Astrocyte (in vitro differentiated cells and primary cell): ENCODE measurements at regions not wholly inside any gene's neighbourhood (a gene's known extent, or its start where the extent isn't known, plus 50 kb on each side); places are given as distances from the start of the nearest gene placed in this dataset.
A peak's percentile ranks its signal among the peaks of the same experiment; 100 is the strongest.

Source experiments
- DNase-seq: peaks from one replicate; pipeline ENCODE4 v3.0.0-alpha.2; 2010; ENCODE audit warnings: low read depth
- FAIRE-seq: peaks from 2 replicates; lab custom pipeline; 2011; peaks lifted over from hg19 to GRCh38; lab: Jason Lieb, UNC
- H2AFZ ChIP-seq: 2 replicates; pipeline ENCODE4 v1.6.0; 2012; ENCODE audit warnings: low read depth, low read length, inconsistent platforms
- H3K27ac ChIP-seq: 2 replicates; pipeline ENCODE4 v1.5.1; 2011; ENCODE audit warnings: low read depth, low read length, inconsistent platforms
- H3K27me3 ChIP-seq: 2 replicates; pipeline ENCODE4 v1.6.0; 2011; ENCODE audit warnings: low read length, inconsistent platforms; ENCODE audit not compliant: insufficient read depth
- H3K36me3 ChIP-seq: 2 replicates; pipeline ENCODE4 v1.5.1; 2011; ENCODE audit warnings: low read length, inconsistent platforms; ENCODE audit not compliant: insufficient read depth
- H3K4me1 ChIP-seq: 2 replicates; pipeline ENCODE4 v1.5.1; 2011; ENCODE audit warnings: low read length, inconsistent platforms; ENCODE audit not compliant: insufficient read depth
- H3K4me2 ChIP-seq: 2 replicates; pipeline ENCODE4 v1.6.0; 2012; ENCODE audit warnings: low read length, inconsistent platforms
- H3K4me3 ChIP-seq: 2 replicates; pipeline ENCODE4 v1.5.1; 2011; ENCODE audit warnings: low read depth, mild to moderate bottlenecking, low read length, inconsistent platforms; ENCODE audit not compliant: insufficient read depth
- H3K79me2 ChIP-seq: 2 replicates; pipeline ENCODE4 v1.6.0; 2012; ENCODE audit warnings: mild to moderate bottlenecking, low read length, inconsistent platforms; ENCODE audit not compliant: insufficient read depth
- H3K9ac ChIP-seq: 2 replicates; pipeline ENCODE4 v1.6.0; 2012; ENCODE audit warnings: mild to moderate bottlenecking, low read length, inconsistent platforms
- H3K9me3 ChIP-seq: 2 replicates; pipeline ENCODE4 v1.5.1; 2012; ENCODE audit warnings: low read depth, mild to moderate bottlenecking, low read length, inconsistent platforms; ENCODE audit not compliant: insufficient read depth
- H4K20me1 ChIP-seq: 2 replicates; pipeline ENCODE4 v1.6.0; 2012; ENCODE audit warnings: low read length, inconsistent platforms; ENCODE audit not compliant: insufficient read depth
- H3K27ac Mint-ChIP-seq: one replicate; pipeline ENCODE4 v1.8.0; 2021; ENCODE audit warnings: mild to moderate bottlenecking, mixed read lengths; ENCODE audit not compliant: unreplicated experiment
- H3K27me3 Mint-ChIP-seq: one replicate; pipeline ENCODE4 v1.8.0; 2021; ENCODE audit warnings: low read depth, mixed read lengths; ENCODE audit not compliant: unreplicated experiment
- H3K36me3 Mint-ChIP-seq: one replicate; pipeline ENCODE4 v1.8.0; 2021; ENCODE audit warnings: low read depth, mixed read lengths; ENCODE audit not compliant: unreplicated experiment
- H3K4me1 Mint-ChIP-seq: one replicate; pipeline ENCODE4 v1.8.0; 2021; ENCODE audit warnings: low read depth, mixed read lengths; ENCODE audit not compliant: unreplicated experiment
- H3K4me3 Mint-ChIP-seq: one replicate; pipeline ENCODE4 v1.8.0; 2021; ENCODE audit warnings: mild to moderate bottlenecking, moderate library complexity, mixed read lengths; ENCODE audit not compliant: unreplicated experiment
- H3K9me3 Mint-ChIP-seq: one replicate; pipeline ENCODE4 v1.8.0; 2021; ENCODE audit warnings: mild to moderate bottlenecking, mixed read lengths; ENCODE audit not compliant: unreplicated experiment
- EZH2 ChIP-seq: IDR thresholded peaks from 2 replicates; pipeline ENCODE4 v1.6.1; 2012; ENCODE audit warnings: mild to moderate bottlenecking, low read length, inconsistent platforms; ENCODE audit not compliant: insufficient read depth
- TF ChIP-seq, protein P1 (sequence below): IDR thresholded peaks from 2 replicates; pipeline ENCODE4 v1.5.1; 2011; ENCODE audit warnings: low read depth, mild to moderate bottlenecking, inconsistent platforms, low read length, moderate library complexity; ENCODE audit not compliant: insufficient read depth

DNA sequence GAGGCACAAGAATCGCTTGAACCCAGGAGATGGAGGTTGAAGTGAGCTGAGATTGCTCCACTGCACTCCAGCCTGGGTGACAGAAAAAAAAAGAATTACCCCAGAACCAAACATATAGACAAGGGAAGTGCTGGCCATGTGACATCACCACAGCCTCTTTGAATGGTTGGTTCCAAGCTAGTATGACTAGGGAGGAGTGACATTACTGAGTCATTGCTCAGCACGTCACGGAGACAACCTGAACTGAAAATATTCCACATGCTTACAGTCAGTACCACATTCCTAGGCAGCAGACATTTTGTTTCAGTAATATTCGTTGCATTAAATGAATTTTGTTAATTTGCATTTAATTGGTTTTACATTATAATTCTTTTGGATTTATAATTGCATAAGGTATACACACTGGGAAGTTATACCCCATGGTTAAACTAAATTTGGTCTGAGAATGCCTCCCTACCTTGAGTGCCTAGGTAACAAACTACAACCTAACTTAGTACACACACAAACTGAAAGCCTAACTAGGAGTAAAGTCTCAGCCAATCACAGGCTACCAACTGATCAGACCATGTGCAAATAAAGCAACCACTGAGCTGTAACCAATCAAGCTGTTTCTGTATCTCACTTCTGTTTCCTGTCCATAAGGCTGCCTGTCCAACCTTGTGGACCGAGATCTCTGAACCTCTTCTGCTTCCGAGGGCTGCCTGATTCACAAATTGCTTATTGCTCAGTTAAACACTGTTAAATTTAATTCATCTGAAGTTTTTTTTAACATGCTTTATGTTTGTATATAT is 164.4 kb downstream of the CAND1 start:
- DNase-seq = peak; percentile 60
- H3K27ac ChIP-seq = peak overlapping the region; percentile 72
- H3K4me1 Mint-ChIP-seq = peaks cover 34% of the 10 kb centered on the region
- H3K27me3 ChIP-seq = no peaks in the 10 kb centered on the region
- no peaks in the 10 kb centered on the region for H4K20me1 ChIP-seq
- no peaks in the 10 kb centered on the region for H3K79me2 ChIP-seq
- no peaks in the 10 kb centered on the region for H3K36me3 Mint-ChIP-seq
- no peak overlapping the region for H3K4me2 ChIP-seq
- H3K4me3 ChIP-seq = no peak overlapping the region
- FAIRE-seq = peak; percentile 49
- TF ChIP-seq, protein P1, sequence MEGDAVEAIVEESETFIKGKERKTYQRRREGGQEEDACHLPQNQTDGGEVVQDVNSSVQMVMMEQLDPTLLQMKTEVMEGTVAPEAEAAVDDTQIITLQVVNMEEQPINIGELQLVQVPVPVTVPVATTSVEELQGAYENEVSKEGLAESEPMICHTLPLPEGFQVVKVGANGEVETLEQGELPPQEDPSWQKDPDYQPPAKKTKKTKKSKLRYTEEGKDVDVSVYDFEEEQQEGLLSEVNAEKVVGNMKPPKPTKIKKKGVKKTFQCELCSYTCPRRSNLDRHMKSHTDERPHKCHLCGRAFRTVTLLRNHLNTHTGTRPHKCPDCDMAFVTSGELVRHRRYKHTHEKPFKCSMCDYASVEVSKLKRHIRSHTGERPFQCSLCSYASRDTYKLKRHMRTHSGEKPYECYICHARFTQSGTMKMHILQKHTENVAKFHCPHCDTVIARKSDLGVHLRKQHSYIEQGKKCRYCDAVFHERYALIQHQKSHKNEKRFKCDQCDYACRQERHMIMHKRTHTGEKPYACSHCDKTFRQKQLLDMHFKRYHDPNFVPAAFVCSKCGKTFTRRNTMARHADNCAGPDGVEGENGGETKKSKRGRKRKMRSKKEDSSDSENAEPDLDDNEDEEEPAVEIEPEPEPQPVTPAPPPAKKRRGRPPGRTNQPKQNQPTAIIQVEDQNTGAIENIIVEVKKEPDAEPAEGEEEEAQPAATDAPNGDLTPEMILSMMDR = no peak
- TF ChIP-seq EZH2 = no peak
- H3K9ac ChIP-seq = no peak overlapping the region
- no peak overlapping the region for H3K4me3 Mint-ChIP-seq
- peaks cover 27% of the 10 kb centered on the region for H3K4me1 ChIP-seq
- no peaks in the 10 kb centered on the region for H3K9me3 ChIP-seq
- no peak overlapping the region for H2AFZ ChIP-seq
- H3K36me3 ChIP-seq = no peaks in the 10 kb centered on the region
- no peaks in the 10 kb centered on the region for H3K27me3 Mint-ChIP-seq
- H3K27ac Mint-ChIP-seq = no peak overlapping the region
- peaks cover 4% of the 10 kb centered on the region for H3K9me3 Mint-ChIP-seq

DNA sequence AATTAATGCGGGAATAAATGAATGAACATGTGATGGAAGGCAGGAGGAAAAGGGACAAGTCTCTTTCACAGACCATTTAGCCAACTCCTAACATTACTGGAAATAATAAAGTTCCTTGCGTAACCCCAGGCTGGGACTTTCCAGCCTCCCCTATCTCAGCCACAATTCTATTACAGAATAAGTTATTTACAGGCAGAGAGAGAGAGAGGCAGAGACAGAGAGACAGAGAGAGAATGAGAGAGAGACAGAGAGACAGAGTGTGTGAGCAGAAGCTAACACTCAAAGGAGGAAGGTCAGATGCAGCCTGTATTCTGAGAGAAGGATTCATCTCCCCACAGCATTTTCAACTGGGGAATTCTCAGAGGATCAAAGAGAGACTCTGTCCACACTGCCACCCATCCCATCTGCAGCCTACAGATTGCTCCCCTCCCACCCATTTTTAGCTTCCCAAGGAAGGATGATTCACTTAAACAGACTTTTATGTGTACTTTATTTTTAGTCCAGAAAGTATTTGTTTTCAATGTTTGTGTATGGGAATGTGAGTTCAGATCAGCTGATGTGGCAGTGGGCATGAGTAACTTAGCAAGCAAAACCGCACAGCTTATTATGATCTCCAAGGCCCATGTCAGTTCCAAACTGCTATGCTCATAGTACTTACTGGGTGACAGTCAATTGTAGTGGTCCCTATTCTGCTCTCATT is 165.7 kb downstream of the CAND1 start:
- H3K4me1 Mint-ChIP-seq = peaks cover 34% of the 10 kb centered on the region
- no peaks in the 10 kb centered on the region for H3K27me3 ChIP-seq
- H4K20me1 ChIP-seq = no peaks in the 10 kb centered on the region
- FAIRE-seq (peak; percentile 99), DNase-seq (peak; percentile 99)
- peaks cover 27% of the 10 kb centered on the region for H3K4me1 ChIP-seq
- no peak overlapping the region for H3K4me3 ChIP-seq
- peak overlapping the region; percentile 77 for H3K27ac Mint-ChIP-seq
- no peaks in the 10 kb centered on the region for H3K79me2 ChIP-seq
- H3K4me2 ChIP-seq = peak overlapping the region; percentile 65
- no peak overlapping the region for H2AFZ ChIP-seq
- peak overlapping the region; percentile 72 for H3K27ac ChIP-seq
- H3K27me3 Mint-ChIP-seq = no peaks in the 10 kb centered on the region
- no peak overlapping the region for H3K4me3 Mint-ChIP-seq
- no peaks in the 10 kb centered on the region for H3K9me3 ChIP-seq
- H3K36me3 ChIP-seq = no peaks in the 10 kb centered on the region
- no peaks in the 10 kb centered on the region for H3K36me3 Mint-ChIP-seq
- TF ChIP-seq EZH2 = no peak
- TF ChIP-seq, protein P1 = no peak
- peak overlapping the region; percentile 66 for H3K9ac ChIP-seq
- peaks cover 1% of the 10 kb centered on the region for H3K9me3 Mint-ChIP-seq
